Activated naive CD8-positive, alpha-beta T cell treated with anti-CD3 and anti-CD28 coated beads, Interleukin-2, amount 10 ng/mL, durations not matched to agents 7 days and 5 days (primary cell): ENCODE measurements at regions not wholly inside any gene's neighbourhood (a gene's known extent, or its start where the extent isn't known, plus 50 kb on each side); places are given as distances from the start of the nearest gene placed in this dataset.

Experiments
- ATAC-seq: fragments of 150-1000 bp; cut with Tn5 transposase; one replicate; pipeline ENCODE4 v1.10.0; 2021; ENCODE audit warnings: low read depth, moderate library complexity
- POLR2A ChIA-PET: fragments of 350-600 bp; sonication (Branson Sonifier 250); formaldehyde crosslinking; loops from one replicate; lab custom pipeline; 2021; ENCODE audit warnings: antibody characterized with exemption; lab: Charles Lee
- DNase-seq: peaks from one replicate; pipeline ENCODE4 v3.0.0; 2021
- H3K27ac Mint-ChIP-seq: one replicate; pipeline ENCODE4 v1.8.0; 2022; ENCODE audit warnings: mild to moderate bottlenecking, mixed read lengths
- H3K27me3 Mint-ChIP-seq: one replicate; pipeline ENCODE4 v1.8.0; 2022; ENCODE audit warnings: mild to moderate bottlenecking, moderate library complexity, mixed read lengths
- H3K36me3 Mint-ChIP-seq: one replicate; pipeline ENCODE4 v1.8.0; 2021; ENCODE audit warnings: mild to moderate bottlenecking, mixed read lengths
- H3K4me1 Mint-ChIP-seq: one replicate; pipeline ENCODE4 v1.8.0; 2021; ENCODE audit warnings: mixed read lengths
- H3K4me3 Mint-ChIP-seq: one replicate; pipeline ENCODE4 v1.8.0; 2022; ENCODE audit warnings: mild to moderate bottlenecking, moderate library complexity, mixed read lengths
- H3K9me3 Mint-ChIP-seq: one replicate; pipeline ENCODE4 v1.8.0; 2021; ENCODE audit warnings: mixed read lengths

- POLR2A ChIA-PET = no interaction called here
- Mint-ChIP-seq H3K27ac (no peak overlapping the region), H3K4me3 (no peak overlapping the region), H3K27me3 (no peaks in the 10 kb centered on the region), H3K4me1 (no peaks in the 10 kb centered on the region), H3K36me3 (no peaks in the 10 kb centered on the region), H3K9me3 (no peaks in the 10 kb centered on the region)
- DNase-seq = no peak
- ATAC-seq = no peak
Observed at GRCh38 chr6:122129313-122130025, 270.0 kb upstream of the HSF2 start.

- POLR2A ChIA-PET = no interaction called here
Observed at GRCh38 chr6:122130026-122130348, 269.5 kb upstream of the HSF2 start.

GRCh38 chr6:122130518-122130917 lies 268.9 kb upstream of the HSF2 start:
- ATAC-seq = no peak
- Mint-ChIP-seq H3K27me3 (no peaks in the 10 kb centered on the region), H3K36me3 (no peaks in the 10 kb centered on the region), H3K4me3 (no peak overlapping the region), H3K9me3 (no peaks in the 10 kb centered on the region), H3K27ac (no peak overlapping the region), H3K4me1 (no peaks in the 10 kb centered on the region)
- POLR2A ChIA-PET = no interaction called here
- DNase-seq = no peak

More at GRCh38 chr6:122130026-122130348, 269.5 kb upstream of the HSF2 start:
- no peak overlapping the region for H3K27ac Mint-ChIP-seq
- DNase-seq (no peak), ATAC-seq (no peak)
- H3K36me3 Mint-ChIP-seq = no peaks in the 10 kb centered on the region
- H3K4me1 Mint-ChIP-seq = no peaks in the 10 kb centered on the region
- H3K4me3 Mint-ChIP-seq = no peak overlapping the region
- H3K27me3 Mint-ChIP-seq = no peaks in the 10 kb centered on the region
- H3K9me3 Mint-ChIP-seq = no peaks in the 10 kb centered on the region

- DNase-seq (no peak), ATAC-seq (no peak)
- POLR2A ChIA-PET = no interaction called here
- H3K27ac Mint-ChIP-seq = no peak overlapping the region
- H3K4me3 Mint-ChIP-seq = no peak overlapping the region
- H3K36me3 Mint-ChIP-seq = no peaks in the 10 kb centered on the region
- H3K27me3 Mint-ChIP-seq = no peaks in the 10 kb centered on the region
- no peaks in the 10 kb centered on the region for H3K4me1 Mint-ChIP-seq
- no peaks in the 10 kb centered on the region for H3K9me3 Mint-ChIP-seq
Observed at GRCh38 chr6:122136386-122136785, 263.1 kb upstream of the HSF2 start.

GRCh38 chr6:122140031-122140430 lies 259.4 kb upstream of the HSF2 start:
- Mint-ChIP-seq H3K27ac (no peak overlapping the region), H3K36me3 (no peaks in the 10 kb centered on the region), H3K9me3 (no peaks in the 10 kb centered on the region), H3K4me3 (no peak overlapping the region), H3K4me1 (no peaks in the 10 kb centered on the region), H3K27me3 (no peaks in the 10 kb centered on the region)
- DNase-seq = no peak
- no peak for ATAC-seq
- POLR2A ChIA-PET = no interaction called here

- Mint-ChIP-seq H3K27ac (no peak overlapping the region), H3K4me1 (no peaks in the 10 kb centered on the region), H3K36me3 (no peaks in the 10 kb centered on the region), H3K9me3 (no peaks in the 10 kb centered on the region), H3K4me3 (no peak overlapping the region), H3K27me3 (no peaks in the 10 kb centered on the region)
- ATAC-seq = no peak
- POLR2A ChIA-PET = no interaction called here
- no peak for DNase-seq
Observed at GRCh38 chr6:122141246-122141645, 258.2 kb upstream of the HSF2 start.

- no peaks in the 10 kb centered on the region for H3K9me3 Mint-ChIP-seq
- H3K4me1 Mint-ChIP-seq = no peaks in the 10 kb centered on the region
- H3K27me3 Mint-ChIP-seq = no peaks in the 10 kb centered on the region
- ATAC-seq (no peak), DNase-seq (no peak)
- no peak overlapping the region for H3K27ac Mint-ChIP-seq
- H3K4me3 Mint-ChIP-seq = no peak overlapping the region
- H3K36me3 Mint-ChIP-seq = no peaks in the 10 kb centered on the region
- POLR2A ChIA-PET = no interaction called here
Observed at GRCh38 chr6:122143813-122144601, 255.4 kb upstream of the HSF2 start.

GRCh38 chr6:122145246-122145645 lies 254.2 kb upstream of the HSF2 start:
- DNase-seq = no peak
- Mint-ChIP-seq H3K36me3 (no peaks in the 10 kb centered on the region), H3K4me1 (no peaks in the 10 kb centered on the region), H3K4me3 (no peak overlapping the region), H3K27ac (no peak overlapping the region), H3K27me3 (no peaks in the 10 kb centered on the region), H3K9me3 (no peaks in the 10 kb centered on the region)
- no peak for ATAC-seq
- POLR2A ChIA-PET = no interaction called here

- ATAC-seq (no peak), DNase-seq (no peak)
- no peak overlapping the region for H3K27ac Mint-ChIP-seq
- no peaks in the 10 kb centered on the region for H3K4me1 Mint-ChIP-seq
- no peaks in the 10 kb centered on the region for H3K27me3 Mint-ChIP-seq
- no peaks in the 10 kb centered on the region for H3K9me3 Mint-ChIP-seq
- H3K4me3 Mint-ChIP-seq = no peak overlapping the region
- POLR2A ChIA-PET = no interaction called here
- no peaks in the 10 kb centered on the region for H3K36me3 Mint-ChIP-seq
Observed at GRCh38 chr6:122145741-122146240, 253.7 kb upstream of the HSF2 start.

GRCh38 chr6:122147291-122147690 lies 252.2 kb upstream of the HSF2 start:
- Mint-ChIP-seq H3K4me1 (no peaks in the 10 kb centered on the region), H3K27ac (no peak overlapping the region), H3K9me3 (no peaks in the 10 kb centered on the region), H3K27me3 (peaks cover under 1% of the 10 kb centered on the region), H3K4me3 (no peak overlapping the region), H3K36me3 (no peaks in the 10 kb centered on the region)
- DNase-seq (no peak), ATAC-seq (no peak)
- POLR2A ChIA-PET = no interaction called here

- Mint-ChIP-seq H3K4me3 (no peak overlapping the region), H3K9me3 (no peaks in the 10 kb centered on the region), H3K27me3 (peaks cover 2% of the 10 kb centered on the region), H3K27ac (no peak overlapping the region), H3K4me1 (no peaks in the 10 kb centered on the region), H3K36me3 (no peaks in the 10 kb centered on the region)
- DNase-seq (no peak), ATAC-seq (no peak)
- POLR2A ChIA-PET = no interaction called here
Observed at GRCh38 chr6:122151066-122151465, 248.4 kb upstream of the HSF2 start.

- DNase-seq = no peak
- ATAC-seq = no peak
- Mint-ChIP-seq H3K36me3 (no peaks in the 10 kb centered on the region), H3K9me3 (no peaks in the 10 kb centered on the region), H3K4me3 (no peak overlapping the region), H3K27ac (no peak overlapping the region), H3K4me1 (no peaks in the 10 kb centered on the region), H3K27me3 (peaks cover 2% of the 10 kb centered on the region)
- POLR2A ChIA-PET = no interaction called here
Observed at GRCh38 chr6:122151763-122152162, 247.7 kb upstream of the HSF2 start.

- H3K27ac Mint-ChIP-seq = no peak overlapping the region
- H3K9me3 Mint-ChIP-seq = no peaks in the 10 kb centered on the region
- POLR2A ChIA-PET = no interaction called here
- no peaks in the 10 kb centered on the region for H3K4me1 Mint-ChIP-seq
- no peak for ATAC-seq
- H3K36me3 Mint-ChIP-seq = no peaks in the 10 kb centered on the region
- peaks cover 2% of the 10 kb centered on the region for H3K27me3 Mint-ChIP-seq
- H3K4me3 Mint-ChIP-seq = no peak overlapping the region
- no peak for DNase-seq
Observed at GRCh38 chr6:122153557-122153956, 245.9 kb upstream of the HSF2 start.

- H3K9me3 Mint-ChIP-seq = no peaks in the 10 kb centered on the region
- H3K4me3 Mint-ChIP-seq = no peak overlapping the region
- DNase-seq = no peak
- ATAC-seq = no peak
- peaks cover 2% of the 10 kb centered on the region for H3K27me3 Mint-ChIP-seq
- POLR2A ChIA-PET = no interaction called here
- H3K36me3 Mint-ChIP-seq = no peaks in the 10 kb centered on the region
- no peaks in the 10 kb centered on the region for H3K4me1 Mint-ChIP-seq
- H3K27ac Mint-ChIP-seq = no peak overlapping the region
Observed at GRCh38 chr6:122154155-122154554, 245.3 kb upstream of the HSF2 start.
